GM21390 (cell line): ENCODE measurements at regions not wholly inside any gene's neighbourhood (a gene's known extent, or its start where the extent isn't known, plus 50 kb on each side); places are given as distances from the start of the nearest gene placed in this dataset.

ENCODE experiments used
- ATAC-seq: cut with Tn5 transposase; IDR thresholded peaks from one replicate; pipeline ENCODE4 v1.9.1; 2021; ENCODE audit not compliant: unreplicated experiment

- no peak for ATAC-seq
Observed at GRCh38 chr1:38431535-38432376, 385.2 kb upstream of the POU3F1 start.

- ATAC-seq, result no peak
Observed at GRCh38 chr1:38430949-38431348, 384.4 kb upstream of the POU3F1 start.

- no peak for ATAC-seq
Observed at GRCh38 chr1:38424677-38425076, 378.1 kb upstream of the POU3F1 start.

- ATAC-seq, result no peak
Observed at GRCh38 chr1:38420666-38421065, 374.1 kb upstream of the POU3F1 start.

GRCh38 chr1:38418195-38419030, 371.8 kb upstream of the POU3F1 start:
- ATAC-seq, result no peak

- no peak for ATAC-seq
Observed at GRCh38 chr1:38403667-38404066, 357.1 kb upstream of the POU3F1 start.

- no peak for ATAC-seq
Observed at GRCh38 chr1:38402230-38402815, 355.7 kb upstream of the POU3F1 start.

- no peak for ATAC-seq
Observed at GRCh38 chr1:38396606-38397005, 350.0 kb upstream of the POU3F1 start.

- ATAC-seq, result no peak
Observed at GRCh38 chr1:38394303-38394702, 347.7 kb upstream of the POU3F1 start.

GRCh38 chr1:38392861-38393260, 346.3 kb upstream of the POU3F1 start:
- ATAC-seq, result no peak

- ATAC-seq, result no peak
Observed at GRCh38 chr1:38381256-38381655, 334.7 kb upstream of the POU3F1 start.

- ATAC-seq, result no peak
Observed at GRCh38 chr1:38376577-38376976, 330.0 kb upstream of the POU3F1 start.

GRCh38 chr1:38375035-38375434, 328.4 kb upstream of the POU3F1 start:
- ATAC-seq, result no peak

- ATAC-seq, result no peak
Observed at GRCh38 chr1:38371505-38371844, 324.9 kb upstream of the POU3F1 start.

- no peak for ATAC-seq
Observed at GRCh38 chr1:38370716-38371504, 324.3 kb upstream of the POU3F1 start.

- no peak for ATAC-seq
Observed at GRCh38 chr1:38365242-38365641, 318.6 kb upstream of the POU3F1 start.

- ATAC-seq, result no peak
Observed at GRCh38 chr1:38361566-38361965, 315.0 kb upstream of the POU3F1 start.

GRCh38 chr1:38360807-38361206, 314.2 kb upstream of the POU3F1 start:
- ATAC-seq, result no peak

- ATAC-seq, result no peak
Observed at GRCh38 chr1:38353956-38354355, 307.4 kb upstream of the POU3F1 start.

- ATAC-seq, result no peak
Observed at GRCh38 chr1:38352869-38353268, 306.3 kb upstream of the POU3F1 start.
